HL-60 (cell line): ENCODE measurements at regions not wholly inside any gene's neighbourhood (a gene's known extent, or its start where the extent isn't known, plus 50 kb on each side); places are given as distances from the start of the nearest gene placed in this dataset.

Experiments used
- DNase-seq, 2 experiments: peaks; one replicate each; pipeline ENCODE4 v3.0.0-alpha.2; 2010 to 2020; ENCODE audit warnings: low read depth in 1 of 2, low spot score in 1 of 2
- H3K27ac ChIP-seq: fragments of 250-450 bp; sonication (Bioruptor Pico); replicated peaks from 2 replicates; pipeline ENCODE4 v1.5.1; 2020; ENCODE audit warnings: mild to moderate bottlenecking, moderate library complexity
- H3K27me3 ChIP-seq: fragments of 250-450 bp; sonication (Bioruptor Pico); 2 replicates; pipeline ENCODE4 v1.5.1; 2021; ENCODE audit warnings: mild to moderate bottlenecking, moderate library complexity; ENCODE audit not compliant: insufficient read depth, poor library complexity, severe bottlenecking
- H3K4me3 ChIP-seq: replicated peaks from 2 replicates; pipeline ENCODE4 v1.5.1; 2011; ENCODE audit warnings: mild to moderate bottlenecking, control low read depth, low read length; ENCODE audit not compliant: insufficient read depth
- GABPA ChIP-seq: IDR thresholded peaks from 2 replicates; pipeline ENCODE4 v1.6.1; 2012; ENCODE audit warnings: low read depth
- POLR2AphosphoS5 ChIP-seq: IDR thresholded peaks from 2 replicates; pipeline ENCODE4 v1.6.1; 2012; ENCODE audit warnings: low read depth
- REST ChIP-seq: IDR thresholded peaks from 2 replicates; pipeline ENCODE4 v1.6.1; 2012; ENCODE audit warnings: low read depth; ENCODE audit not compliant: insufficient replicate concordance
- SPI1 ChIP-seq: IDR thresholded peaks from 2 replicates; pipeline ENCODE4 v1.6.1; 2012; ENCODE audit warnings: low read depth, mild to moderate bottlenecking, borderline replicate concordance
- TF ChIP-seq, protein P1 (sequence below): IDR thresholded peaks from one replicate; pipeline ENCODE4 v1.5.1; 2011; ENCODE audit warnings: low read length, control low read depth, inconsistent platforms; ENCODE audit not compliant: insufficient read depth

GRCh38 chr4:29726938-29727337, 993.2 kb upstream of the PCDH7 start:
- no peak overlapping the region for H3K27ac ChIP-seq
- H3K4me3 ChIP-seq, result no peak overlapping the region
- H3K27me3 ChIP-seq, result no peaks in the 10 kb centered on the region
- DNase-seq, result no peak
- TF ChIP-seq, protein P1, sequence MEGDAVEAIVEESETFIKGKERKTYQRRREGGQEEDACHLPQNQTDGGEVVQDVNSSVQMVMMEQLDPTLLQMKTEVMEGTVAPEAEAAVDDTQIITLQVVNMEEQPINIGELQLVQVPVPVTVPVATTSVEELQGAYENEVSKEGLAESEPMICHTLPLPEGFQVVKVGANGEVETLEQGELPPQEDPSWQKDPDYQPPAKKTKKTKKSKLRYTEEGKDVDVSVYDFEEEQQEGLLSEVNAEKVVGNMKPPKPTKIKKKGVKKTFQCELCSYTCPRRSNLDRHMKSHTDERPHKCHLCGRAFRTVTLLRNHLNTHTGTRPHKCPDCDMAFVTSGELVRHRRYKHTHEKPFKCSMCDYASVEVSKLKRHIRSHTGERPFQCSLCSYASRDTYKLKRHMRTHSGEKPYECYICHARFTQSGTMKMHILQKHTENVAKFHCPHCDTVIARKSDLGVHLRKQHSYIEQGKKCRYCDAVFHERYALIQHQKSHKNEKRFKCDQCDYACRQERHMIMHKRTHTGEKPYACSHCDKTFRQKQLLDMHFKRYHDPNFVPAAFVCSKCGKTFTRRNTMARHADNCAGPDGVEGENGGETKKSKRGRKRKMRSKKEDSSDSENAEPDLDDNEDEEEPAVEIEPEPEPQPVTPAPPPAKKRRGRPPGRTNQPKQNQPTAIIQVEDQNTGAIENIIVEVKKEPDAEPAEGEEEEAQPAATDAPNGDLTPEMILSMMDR, result no peak
- no peak for TF ChIP-seq GABPA
- TF ChIP-seq SPI1, result no peak
- TF ChIP-seq POLR2AphosphoS5, result no peak
- TF ChIP-seq REST, result no peak

DNA sequence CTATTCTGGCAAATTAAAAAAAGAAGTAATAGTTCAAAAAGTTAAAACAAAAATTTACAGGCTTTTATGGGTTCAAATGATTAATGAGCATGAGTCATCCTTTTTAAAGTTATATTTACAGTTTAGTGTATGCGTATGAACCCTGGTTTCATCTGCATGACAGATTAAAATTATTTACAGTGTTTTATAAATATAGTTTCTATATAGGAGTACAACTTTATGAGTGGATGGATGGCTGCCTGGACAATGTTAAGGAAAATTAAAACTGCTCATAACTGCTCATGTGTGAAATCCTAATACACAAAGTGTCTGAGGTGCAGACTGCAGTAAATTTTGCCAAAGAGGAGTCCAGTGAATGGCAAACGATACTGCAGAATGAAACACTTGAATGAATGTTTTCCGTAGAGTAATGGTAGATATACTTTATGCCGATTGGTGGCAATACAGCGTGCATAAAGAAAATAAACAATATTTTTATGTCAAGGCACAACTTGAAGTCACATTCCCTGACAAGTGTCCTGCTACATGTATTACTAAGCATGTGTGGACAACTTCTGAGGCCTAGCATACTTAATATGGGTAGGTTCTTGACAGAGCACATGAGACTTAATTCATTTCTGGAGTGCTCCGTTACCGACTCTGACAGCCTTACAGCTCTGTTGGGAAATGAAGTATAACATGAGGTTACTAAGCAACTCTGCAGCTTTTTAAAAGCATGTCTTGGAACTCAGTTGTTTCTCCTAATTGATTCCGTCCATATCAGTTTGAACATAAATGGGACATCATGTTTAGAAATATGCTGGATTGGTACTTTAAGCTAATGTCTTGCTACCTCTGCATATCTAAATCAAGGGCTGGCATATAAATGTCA, 985.6 kb upstream of the PCDH7 start:
- Histone ChIP-seq H3K27me3 (no peaks in the 10 kb centered on the region), H3K4me3 (no peak overlapping the region), H3K27ac (no peak overlapping the region)
- no peak for DNase-seq
- no peak for TF ChIP-seq SPI1
- TF ChIP-seq, protein P1, result no peak
- TF ChIP-seq REST, result no peak
- no peak for TF ChIP-seq POLR2AphosphoS5
- TF ChIP-seq GABPA, result no peak

DNA sequence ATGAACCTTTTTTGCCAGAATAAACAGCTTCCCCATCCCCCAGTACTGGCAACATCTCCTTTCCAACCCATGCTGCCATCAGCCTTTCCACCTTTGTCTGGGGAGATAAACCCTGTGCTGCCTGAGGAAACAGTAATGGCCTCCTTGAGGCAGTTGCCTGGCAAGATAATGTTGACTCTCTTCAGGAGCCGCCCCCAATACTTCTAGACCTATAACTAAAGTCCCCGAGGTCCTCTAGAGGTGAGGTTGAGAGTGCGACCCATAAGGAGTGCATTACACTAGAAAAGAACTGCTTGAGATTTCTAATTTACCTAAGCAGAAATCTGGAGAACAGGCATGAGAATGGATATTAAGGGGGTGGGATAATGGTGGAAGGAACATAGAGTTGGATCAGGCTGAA, 963.2 kb upstream of the PCDH7 start:
- H3K27me3 ChIP-seq, result no peaks in the 10 kb centered on the region
- no peak overlapping the region for H3K4me3 ChIP-seq
- no peak for TF ChIP-seq GABPA
- TF ChIP-seq, protein P1, result no peak
- no peak for TF ChIP-seq REST
- no peak for TF ChIP-seq SPI1
- TF ChIP-seq POLR2AphosphoS5, result no peak
- no peak for DNase-seq
- no peak overlapping the region for H3K27ac ChIP-seq
